ENCODE measurements at regions not wholly inside any gene's neighbourhood (a gene's known extent, or its start where the extent isn't known, plus 50 kb on each side); places are given as distances from the start of the nearest gene placed in this dataset.

- no peak overlapping the region for H3K4me3 ChIP-seq (ENCODE audit: insufficient read depth, low read length, poor library complexity, severe bottlenecking)
- no peak overlapping the region for H3K27ac ChIP-seq (ENCODE audit: low read depth, low read length)
- no peak overlapping the region for H3K9ac ChIP-seq (ENCODE audit: low read length)
Measured at GRCh38 chr1:14404862-14405301, 193.6 kb upstream of the KAZN start.

GRCh38 chr1:14412235-14412634, 186.2 kb upstream of the KAZN start:
- H3K4me3 ChIP-seq (ENCODE audit: insufficient read depth, low read length, poor library complexity, severe bottlenecking) = no peak overlapping the region
- no peaks in the 10 kb centered on the region for H3K79me2 ChIP-seq (ENCODE audit: insufficient read depth, low read length)
- H3K4me2 ChIP-seq (ENCODE audit: low read depth, low read length, poor library complexity, severe bottlenecking) = no peak overlapping the region
- H3K9me2 ChIP-seq (replicated peaks; ENCODE audit: insufficient read depth, low read length) = no peaks in the 10 kb centered on the region
- no peaks in the 10 kb centered on the region for H3K36me3 ChIP-seq (ENCODE audit: low read length)
- no peaks in the 10 kb centered on the region for H3K9me3 ChIP-seq (ENCODE audit: insufficient read depth, low read length)
- H3K27me3 ChIP-seq (ENCODE audit: low read length) = no peaks in the 10 kb centered on the region
- H4K20me1 ChIP-seq (ENCODE audit: low read depth, low read length) = no peaks in the 10 kb centered on the region
- H3K9ac ChIP-seq (ENCODE audit: low read length) = no peak overlapping the region
- H3K27ac ChIP-seq (ENCODE audit: low read depth, low read length) = no peak overlapping the region
- no peaks in the 10 kb centered on the region for H3F3A ChIP-seq (ENCODE audit: insufficient read depth)
- no peak overlapping the region for H2AFZ ChIP-seq (ENCODE audit: low read depth, low read length, severe bottlenecking)
- no peak for TF ChIP-seq EZH2phosphoT487 (conservative IDR thresholded peaks at IDR 0.05; ENCODE audit: low read length)
- TF ChIP-seq CTCF (IDR thresholded peaks at IDR 0.05; ENCODE audit: insufficient read depth, low read length, poor library complexity, severe bottlenecking) = no peak

More at GRCh38 chr1:14404862-14405301, 193.6 kb upstream of the KAZN start:
- Histone ChIP-seq H2AFZ (ENCODE audit: low read depth, low read length, severe bottlenecking) (no peak overlapping the region), H3K36me3 (ENCODE audit: low read length) (no peaks in the 10 kb centered on the region), H3K27me3 (ENCODE audit: low read length) (no peaks in the 10 kb centered on the region), H3K9me3 (ENCODE audit: insufficient read depth, low read length) (no peaks in the 10 kb centered on the region), H3K9me2 (replicated peaks; ENCODE audit: insufficient read depth, low read length) (no peaks in the 10 kb centered on the region), H4K20me1 (ENCODE audit: low read depth, low read length) (no peaks in the 10 kb centered on the region), H3K4me2 (ENCODE audit: low read depth, low read length, poor library complexity, severe bottlenecking) (no peak overlapping the region), H3K79me2 (ENCODE audit: insufficient read depth, low read length) (no peaks in the 10 kb centered on the region), H3F3A (ENCODE audit: insufficient read depth) (no peaks in the 10 kb centered on the region)
- no peak for TF ChIP-seq EZH2phosphoT487 (conservative IDR thresholded peaks at IDR 0.05; ENCODE audit: low read length)
- no peak for TF ChIP-seq CTCF (IDR thresholded peaks at IDR 0.05; ENCODE audit: insufficient read depth, low read length, poor library complexity, severe bottlenecking)

- H3K4me3 ChIP-seq (ENCODE audit: insufficient read depth, low read length, poor library complexity, severe bottlenecking) = no peak overlapping the region
- H3K4me2 ChIP-seq (ENCODE audit: low read depth, low read length, poor library complexity, severe bottlenecking) = no peak overlapping the region
- no peaks in the 10 kb centered on the region for H3K79me2 ChIP-seq (ENCODE audit: insufficient read depth, low read length)
- TF ChIP-seq CTCF (IDR thresholded peaks at IDR 0.05; ENCODE audit: insufficient read depth, low read length, poor library complexity, severe bottlenecking) (no peak), EZH2phosphoT487 (conservative IDR thresholded peaks at IDR 0.05; ENCODE audit: low read length) (no peak)
- no peaks in the 10 kb centered on the region for H3K9me2 ChIP-seq (replicated peaks; ENCODE audit: insufficient read depth, low read length)
- no peaks in the 10 kb centered on the region for H3K9me3 ChIP-seq (ENCODE audit: insufficient read depth, low read length)
- H2AFZ ChIP-seq (ENCODE audit: low read depth, low read length, severe bottlenecking) = no peak overlapping the region
- H4K20me1 ChIP-seq (ENCODE audit: low read depth, low read length) = no peaks in the 10 kb centered on the region
- H3K9ac ChIP-seq (ENCODE audit: low read length) = no peak overlapping the region
- H3K27ac ChIP-seq (ENCODE audit: low read depth, low read length) = no peak overlapping the region
- no peaks in the 10 kb centered on the region for H3F3A ChIP-seq (ENCODE audit: insufficient read depth)
- no peaks in the 10 kb centered on the region for H3K36me3 ChIP-seq (ENCODE audit: low read length)
- H3K27me3 ChIP-seq (ENCODE audit: low read length) = no peaks in the 10 kb centered on the region
Measured at GRCh38 chr1:14413819-14414490, 184.5 kb upstream of the KAZN start.

Measured in SU-DHL-6 (cell line).